Breast epithelium (tissue), 3 donors: ENCODE measurements at regions not wholly inside any gene's neighbourhood (a gene's known extent, or its start where the extent isn't known, plus 50 kb on each side); places are given as distances from the start of the nearest gene placed in this dataset.

Experiments
- POLR2A ChIP-seq: fragments of 450-650 bp; IDR thresholded peaks from one replicate; pipeline ENCODE4 v1.6.1; 2016; ENCODE audit warnings: antibody characterized with exemption, mild to moderate bottlenecking, moderate library complexity
- POLR2AphosphoS5 ChIP-seq, 3 donors: sonication (generic); formaldehyde crosslinking; IDR thresholded peaks; one replicate each; pipeline ENCODE4 v1.6.1; 2017; ENCODE audit warnings: antibody characterized with exemption in 3 of 3
- TF ChIP-seq, protein P1 (sequence below), 3 donors: fragments of 450-650 bp; IDR thresholded peaks; one replicate each; pipeline ENCODE4 v1.5.1; 2016 to 2017; ENCODE audit warnings: antibody characterized with exemption in 3 of 3, mild to moderate bottlenecking in 3 of 3, moderate library complexity in 3 of 3

- TF ChIP-seq, protein P1, sequence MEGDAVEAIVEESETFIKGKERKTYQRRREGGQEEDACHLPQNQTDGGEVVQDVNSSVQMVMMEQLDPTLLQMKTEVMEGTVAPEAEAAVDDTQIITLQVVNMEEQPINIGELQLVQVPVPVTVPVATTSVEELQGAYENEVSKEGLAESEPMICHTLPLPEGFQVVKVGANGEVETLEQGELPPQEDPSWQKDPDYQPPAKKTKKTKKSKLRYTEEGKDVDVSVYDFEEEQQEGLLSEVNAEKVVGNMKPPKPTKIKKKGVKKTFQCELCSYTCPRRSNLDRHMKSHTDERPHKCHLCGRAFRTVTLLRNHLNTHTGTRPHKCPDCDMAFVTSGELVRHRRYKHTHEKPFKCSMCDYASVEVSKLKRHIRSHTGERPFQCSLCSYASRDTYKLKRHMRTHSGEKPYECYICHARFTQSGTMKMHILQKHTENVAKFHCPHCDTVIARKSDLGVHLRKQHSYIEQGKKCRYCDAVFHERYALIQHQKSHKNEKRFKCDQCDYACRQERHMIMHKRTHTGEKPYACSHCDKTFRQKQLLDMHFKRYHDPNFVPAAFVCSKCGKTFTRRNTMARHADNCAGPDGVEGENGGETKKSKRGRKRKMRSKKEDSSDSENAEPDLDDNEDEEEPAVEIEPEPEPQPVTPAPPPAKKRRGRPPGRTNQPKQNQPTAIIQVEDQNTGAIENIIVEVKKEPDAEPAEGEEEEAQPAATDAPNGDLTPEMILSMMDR (IDR thresholded peaks at IDR 0.05) = no peak
- TF ChIP-seq POLR2A (no peak), POLR2AphosphoS5 (IDR thresholded peaks at IDR 0.05) (no peak)
Measured at GRCh38 chr6:144510859-144511258, 225.7 kb downstream of the UTRN start.
